ENCODE measurements at regions not wholly inside any gene's neighbourhood (a gene's known extent, or its start where the extent isn't known, plus 50 kb on each side); places are given as distances from the start of the nearest gene placed in this dataset.

GRCh38 chr7:69018200-69018599 is 580.1 kb upstream of the AUTS2 start:
- H3K36me3 ChIP-seq: no peaks in the 10 kb centered on the region
- H3K9me3 ChIP-seq: peaks cover 0 to 24% (median 0%) of the 10 kb centered on the region in 3 donors
- TF ChIP-seq POLR2AphosphoS5 (IDR thresholded peaks at IDR 0.05) (no peak), POLR2A (IDR thresholded peaks at IDR 0.05) (no peak)
- no peak overlapping the region for H3K4me3 ChIP-seq
- no peak overlapping the region for H3K27ac ChIP-seq
- no peak for ATAC-seq
- H3K27me3 ChIP-seq: no peaks in the 10 kb centered on the region
- WGBS, 2 donors (ENCODE audit: low coverage in 1 of 2): 54 to 56% methylated on average over 1 to 2 of the region's 3 CpGs
- H3K4me1 ChIP-seq: no peaks in the 10 kb centered on the region

DNA sequence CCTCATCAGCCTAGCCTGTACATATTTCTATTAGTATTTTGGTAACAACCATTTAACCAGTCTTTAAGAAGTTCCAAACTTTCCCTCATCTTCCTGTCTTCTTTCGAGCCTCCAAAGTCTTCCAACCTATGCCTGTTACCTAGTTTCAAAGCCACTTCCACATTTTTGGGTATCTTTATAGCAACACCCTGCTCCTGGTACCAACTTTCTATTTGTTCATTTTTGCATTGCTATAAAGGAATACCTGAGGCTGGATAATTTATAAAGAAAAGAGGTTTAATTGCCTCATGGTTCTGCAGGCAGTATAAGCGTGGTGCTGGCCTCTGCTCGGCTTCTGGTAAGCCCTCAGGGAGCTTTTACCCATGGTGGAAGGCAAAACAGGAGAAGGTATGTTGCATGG is 578.8 kb upstream of the AUTS2 start:
- Histone ChIP-seq H3K27ac (no peak overlapping the region), H3K9me3 (peaks cover 0 to 24% (median 0%) of the 10 kb centered on the region in 3 donors), H3K36me3 (no peaks in the 10 kb centered on the region), H3K4me3 (no peak overlapping the region), H3K4me1 (no peaks in the 10 kb centered on the region), H3K27me3 (no peaks in the 10 kb centered on the region)
- no peak for ATAC-seq
- WGBS, 2 donors (ENCODE audit: low coverage in 1 of 2): 100% methylated on average over 1 of the region's 3 CpGs
- no peak for TF ChIP-seq POLR2AphosphoS5 (IDR thresholded peaks at IDR 0.05)
- no peak for TF ChIP-seq EP300 (IDR thresholded peaks at IDR 0.05)
- no peak for TF ChIP-seq POLR2A (IDR thresholded peaks at IDR 0.05)
- TF ChIP-seq, protein P1, sequence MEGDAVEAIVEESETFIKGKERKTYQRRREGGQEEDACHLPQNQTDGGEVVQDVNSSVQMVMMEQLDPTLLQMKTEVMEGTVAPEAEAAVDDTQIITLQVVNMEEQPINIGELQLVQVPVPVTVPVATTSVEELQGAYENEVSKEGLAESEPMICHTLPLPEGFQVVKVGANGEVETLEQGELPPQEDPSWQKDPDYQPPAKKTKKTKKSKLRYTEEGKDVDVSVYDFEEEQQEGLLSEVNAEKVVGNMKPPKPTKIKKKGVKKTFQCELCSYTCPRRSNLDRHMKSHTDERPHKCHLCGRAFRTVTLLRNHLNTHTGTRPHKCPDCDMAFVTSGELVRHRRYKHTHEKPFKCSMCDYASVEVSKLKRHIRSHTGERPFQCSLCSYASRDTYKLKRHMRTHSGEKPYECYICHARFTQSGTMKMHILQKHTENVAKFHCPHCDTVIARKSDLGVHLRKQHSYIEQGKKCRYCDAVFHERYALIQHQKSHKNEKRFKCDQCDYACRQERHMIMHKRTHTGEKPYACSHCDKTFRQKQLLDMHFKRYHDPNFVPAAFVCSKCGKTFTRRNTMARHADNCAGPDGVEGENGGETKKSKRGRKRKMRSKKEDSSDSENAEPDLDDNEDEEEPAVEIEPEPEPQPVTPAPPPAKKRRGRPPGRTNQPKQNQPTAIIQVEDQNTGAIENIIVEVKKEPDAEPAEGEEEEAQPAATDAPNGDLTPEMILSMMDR (IDR thresholded peaks at IDR 0.05): no peak

DNA sequence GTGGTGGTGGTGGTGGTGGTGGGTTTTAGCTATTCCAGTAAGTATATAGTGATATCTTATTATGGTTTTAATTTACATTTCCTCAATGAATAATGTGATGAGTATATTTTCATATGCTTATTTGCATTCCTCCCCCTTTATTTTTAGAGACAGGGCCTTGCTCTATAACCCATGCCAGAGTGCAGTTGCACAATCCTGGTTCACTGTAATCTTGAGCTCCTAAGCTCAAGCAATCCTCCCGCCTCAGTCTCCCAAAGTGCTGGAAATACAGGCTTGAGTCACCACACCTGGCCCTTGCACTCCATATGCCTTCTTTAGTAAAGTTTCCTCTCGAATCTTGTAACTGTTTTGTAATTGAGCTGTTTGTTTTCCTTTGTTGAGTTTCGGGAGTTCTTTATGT is 577.7 kb upstream of the AUTS2 start:
- TF ChIP-seq, protein P1 (IDR thresholded peaks at IDR 0.05): no peak
- no peak for TF ChIP-seq POLR2A (IDR thresholded peaks at IDR 0.05)
- no peak for TF ChIP-seq POLR2AphosphoS5 (IDR thresholded peaks at IDR 0.05)
- TF ChIP-seq EP300 (IDR thresholded peaks at IDR 0.05): no peak
- 76 to 80% methylated on average over 3 of the region's 3 CpGs for WGBS, 2 donors (ENCODE audit: low coverage in 1 of 2)
- Histone ChIP-seq H3K9me3 (peaks cover 0 to 24% (median 0%) of the 10 kb centered on the region in 3 donors), H3K27me3 (no peaks in the 10 kb centered on the region), H3K4me3 (no peak overlapping the region), H3K27ac (no peak overlapping the region), H3K4me1 (no peaks in the 10 kb centered on the region), H3K36me3 (no peaks in the 10 kb centered on the region)
- ATAC-seq: no peak

- TF ChIP-seq, protein P1 (IDR thresholded peaks at IDR 0.05): no peak
- TF ChIP-seq EP300 (IDR thresholded peaks at IDR 0.05) (no peak), POLR2A (IDR thresholded peaks at IDR 0.05) (no peak), POLR2AphosphoS5 (IDR thresholded peaks at IDR 0.05) (no peak)
- ATAC-seq: no peak
- WGBS, 2 donors (ENCODE audit: low coverage in 1 of 2): 66 to 83% methylated on average over 2 to 4 of the region's 5 CpGs
Measured at GRCh38 chr7:69025249-69025648, 573.0 kb upstream of the AUTS2 start.

DNA sequence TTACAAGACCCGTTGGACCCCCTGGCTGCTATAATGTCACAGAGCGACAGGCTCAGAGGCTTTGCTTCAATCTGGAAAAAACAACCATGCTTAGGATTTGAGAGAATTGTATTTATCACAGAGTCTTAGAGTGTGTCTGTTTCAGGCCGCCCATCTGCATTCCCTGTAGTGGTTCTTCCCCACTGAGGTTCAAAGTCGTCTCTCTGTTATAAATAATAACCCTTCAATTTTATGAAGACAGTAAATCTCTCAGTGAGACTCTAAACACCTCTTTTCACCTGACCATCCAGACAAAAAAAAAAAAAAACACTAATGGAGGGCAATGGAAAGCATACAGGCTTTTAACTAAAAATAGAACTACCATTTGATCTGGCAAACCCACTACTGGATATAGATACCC is 565.4 kb upstream of the AUTS2 start:
- H3K27me3 ChIP-seq: no peaks in the 10 kb centered on the region
- TF ChIP-seq POLR2AphosphoS5 (IDR thresholded peaks at IDR 0.05): no peak
- no peak for TF ChIP-seq EP300 (IDR thresholded peaks at IDR 0.05)
- TF ChIP-seq POLR2A (IDR thresholded peaks at IDR 0.05): no peak
- TF ChIP-seq, protein P1 (IDR thresholded peaks at IDR 0.05): no peak
- H3K36me3 ChIP-seq: no peaks in the 10 kb centered on the region
- no peak overlapping the region for H3K27ac ChIP-seq
- H3K4me3 ChIP-seq: no peak overlapping the region
- H3K9me3 ChIP-seq: no peaks in the 10 kb centered on the region
- H3K4me1 ChIP-seq: no peaks in the 10 kb centered on the region
- no peak for ATAC-seq
- WGBS, 2 donors (ENCODE audit: low coverage in 1 of 2): 80 to 83% methylated on average over 2 to 4 of the region's 4 CpGs

More at GRCh38 chr7:69025249-69025648, 573.0 kb upstream of the AUTS2 start:
- peaks cover 0 to 3% (median 0%) of the 10 kb centered on the region in 3 donors for H3K9me3 ChIP-seq
- H3K36me3 ChIP-seq: no peaks in the 10 kb centered on the region
- no peak overlapping the region for H3K4me3 ChIP-seq
- H3K27ac ChIP-seq: no peak overlapping the region
- no peaks in the 10 kb centered on the region for H3K4me1 ChIP-seq
- H3K27me3 ChIP-seq: no peaks in the 10 kb centered on the region

Measured in gastroesophageal sphincter (tissue), 4 donors.